GM12892 (cell line): ENCODE measurements at regions not wholly inside any gene's neighbourhood (a gene's known extent, or its start where the extent isn't known, plus 50 kb on each side); places are given as distances from the start of the nearest gene placed in this dataset.

Source experiments
- POLR2A ChIP-seq: IDR thresholded peaks from 2 replicates; pipeline ENCODE4 v1.6.1; 2011; ENCODE audit warnings: low read depth, low read length, control low read depth
- POLR2AphosphoS5 ChIP-seq: IDR thresholded peaks from 2 replicates; pipeline ENCODE4 v1.6.1; 2011; ENCODE audit warnings: low read depth, low read length, control low read depth

- TF ChIP-seq POLR2A: no peak
- TF ChIP-seq POLR2AphosphoS5: no peak
Measured at GRCh38 chr2:6065703-6066102, 373.5 kb downstream of the SOX11 start.
